IMR-90 (cell line): ENCODE measurements at regions not wholly inside any gene's neighbourhood (a gene's known extent, or its start where the extent isn't known, plus 50 kb on each side); places are given as distances from the start of the nearest gene placed in this dataset.

Experiments
- CEBPB ChIP-seq: IDR thresholded peaks from 2 replicates; pipeline ENCODE4 v1.6.1; 2012; ENCODE audit warnings: low read depth, low read length, improper control_type of control experiment
- CHD1 ChIP-seq: IDR thresholded peaks from 2 replicates; pipeline ENCODE4 v1.6.1; 2012; ENCODE audit warnings: low read depth, low read length, improper control_type of control experiment
- CTCF ChIP-seq: conservative IDR thresholded peaks from 2 replicates; pipeline ENCODE4 v1.5.1; 2012; ENCODE audit warnings: mild to moderate bottlenecking, low read depth, low read length, improper control_type of control experiment
- MAFK ChIP-seq: IDR thresholded peaks from 2 replicates; pipeline ENCODE4 v1.6.1; 2012; ENCODE audit warnings: low read depth, low read length, improper control_type of control experiment
- MAZ ChIP-seq: IDR thresholded peaks from 2 replicates; pipeline ENCODE4 v1.6.1; 2012; ENCODE audit warnings: low read depth, mild to moderate bottlenecking, low read length, improper control_type of control experiment, moderate library complexity, borderline replicate concordance
- POLR2A ChIP-seq: IDR thresholded peaks from 2 replicates; pipeline ENCODE4 v1.6.1; 2012; ENCODE audit warnings: mild to moderate bottlenecking, low read depth, low read length
- SMC3 ChIP-seq: fragments of 150-350 bp; IDR thresholded peaks from 2 replicates; pipeline ENCODE4 v1.6.1; 2016; ENCODE audit warnings: low read depth, mild to moderate bottlenecking, antibody characterized with exemption, low read length, moderate library complexity
- USF2 ChIP-seq: fragments of 150-350 bp; IDR thresholded peaks from 2 replicates; pipeline ENCODE4 v1.6.1; 2017; ENCODE audit warnings: mild to moderate bottlenecking, antibody characterized with exemption, low read length, low read depth
- TF ChIP-seq, protein P1 (sequence below): fragments of 150-350 bp; IDR thresholded peaks from 2 replicates; pipeline ENCODE4 v1.6.1; 2016; ENCODE audit warnings: low read depth, mild to moderate bottlenecking, low read length, moderate library complexity, borderline replicate concordance

GRCh38 chr12:74685385-74685784, 147.8 kb downstream of the ATXN7L3B start:
- no peak for TF ChIP-seq CTCF
- no peak for TF ChIP-seq POLR2A
- TF ChIP-seq USF2: no peak
- TF ChIP-seq CEBPB: no peak
- TF ChIP-seq MAZ: no peak
- TF ChIP-seq SMC3: no peak
- no peak for TF ChIP-seq CHD1
- TF ChIP-seq MAFK: no peak
- TF ChIP-seq, protein P1, sequence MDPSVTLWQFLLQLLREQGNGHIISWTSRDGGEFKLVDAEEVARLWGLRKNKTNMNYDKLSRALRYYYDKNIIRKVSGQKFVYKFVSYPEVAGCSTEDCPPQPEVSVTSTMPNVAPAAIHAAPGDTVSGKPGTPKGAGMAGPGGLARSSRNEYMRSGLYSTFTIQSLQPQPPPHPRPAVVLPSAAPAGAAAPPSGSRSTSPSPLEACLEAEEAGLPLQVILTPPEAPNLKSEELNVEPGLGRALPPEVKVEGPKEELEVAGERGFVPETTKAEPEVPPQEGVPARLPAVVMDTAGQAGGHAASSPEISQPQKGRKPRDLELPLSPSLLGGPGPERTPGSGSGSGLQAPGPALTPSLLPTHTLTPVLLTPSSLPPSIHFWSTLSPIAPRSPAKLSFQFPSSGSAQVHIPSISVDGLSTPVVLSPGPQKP: no peak
